IPS DF 6.9 (cell line): ENCODE measurements at regions not wholly inside any gene's neighbourhood (a gene's known extent, or its start where the extent isn't known, plus 50 kb on each side); places are given as distances from the start of the nearest gene placed in this dataset.

Experiments
- DNase-seq: peaks from one replicate; pipeline ENCODE4 v3.0.0-alpha.2; 2013; ENCODE audit warnings: low read depth, low spot score
- H3K27ac ChIP-seq: one replicate; pipeline ENCODE4 v1.5.1; 2013; ENCODE audit warnings: low read length, control low read depth
- H3K27me3 ChIP-seq: 2 replicates; pipeline ENCODE4 v1.6.1; 2013; ENCODE audit warnings: mild to moderate bottlenecking, low read length; ENCODE audit not compliant: control insufficient read depth, insufficient read depth
- H3K36me3 ChIP-seq: 2 replicates; pipeline ENCODE4 v1.6.1; 2013; ENCODE audit warnings: low read length; ENCODE audit not compliant: control insufficient read depth, insufficient read depth
- H3K4me1 ChIP-seq: 2 replicates; pipeline ENCODE4 v1.6.1; 2013; ENCODE audit warnings: low read length; ENCODE audit not compliant: control insufficient read depth, insufficient read depth
- H3K4me3 ChIP-seq: 2 replicates; pipeline ENCODE4 v1.5.1; 2013; ENCODE audit warnings: mild to moderate bottlenecking, low read length
- H3K9me3 ChIP-seq: 2 replicates; pipeline ENCODE4 v1.6.1; 2013; ENCODE audit warnings: low read length, inconsistent platforms; ENCODE audit not compliant: control insufficient read depth, insufficient read depth
- WGBS: extraction: QIAGEN DNeasy Blood & Tissue Kit; methylation state at CpG from one replicate; pipeline ENCODE4 v1.1.7; 2013; ENCODE audit warnings: mixed read lengths, missing lambda C conversion rate; ENCODE audit not compliant: insufficient read length, insufficient coverage; 5-methylcytosine and 5-hydroxymethylcytosine counted together

DNA sequence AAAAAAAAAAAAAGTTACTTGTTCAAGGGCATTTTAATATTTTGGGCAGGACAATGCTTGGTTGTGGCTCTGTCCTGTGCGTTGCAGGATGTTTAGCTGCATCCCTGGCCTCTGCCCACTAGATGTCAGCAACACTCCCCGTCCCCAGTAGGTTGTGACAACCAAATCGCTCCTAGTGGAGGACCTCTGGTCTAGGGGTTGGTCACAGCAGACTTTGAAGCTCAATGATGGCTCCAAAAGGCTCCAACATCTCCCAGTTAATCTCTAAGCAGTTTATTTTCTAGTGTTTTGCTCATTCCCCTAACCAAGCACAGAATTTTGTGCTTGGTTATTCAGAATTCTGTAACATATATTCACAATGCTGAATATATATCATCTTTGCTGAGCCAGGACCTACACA, 67.0 kb downstream of the CHRNA1 start:
- peak; percentile 78 for DNase-seq

DNA sequence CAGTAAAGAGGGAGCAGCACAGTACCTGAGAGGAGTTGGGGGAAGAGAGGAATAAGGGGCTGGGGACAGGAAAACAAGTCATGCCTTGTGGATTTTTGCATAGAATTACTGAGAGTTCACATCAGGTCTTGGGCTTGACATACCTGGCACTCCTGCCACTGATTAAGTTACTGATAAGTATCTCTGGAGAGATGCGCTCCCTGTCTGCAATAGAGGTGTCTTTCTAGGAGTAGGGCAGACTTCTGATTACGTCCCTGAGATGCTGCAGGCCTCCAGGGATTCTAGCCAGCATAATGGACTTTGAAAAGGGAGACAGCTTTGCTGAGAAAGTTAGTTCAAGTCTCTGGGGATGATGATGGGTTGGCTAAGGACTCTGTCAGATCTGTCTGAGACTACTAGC, 69.4 kb downstream of the CHRNA1 start:
- Histone ChIP-seq H3K4me1 (no peaks in the 10 kb centered on the region), H3K4me3 (no peak overlapping the region), H3K27me3 (no peaks in the 10 kb centered on the region), H3K27ac (no peak overlapping the region), H3K9me3 (no peaks in the 10 kb centered on the region), H3K36me3 (no peaks in the 10 kb centered on the region)
- no CpG with 5 or more reads among the region's 2 CpGs for WGBS
- no peak for DNase-seq

More for the DNA sequence above, 67.0 kb downstream of the CHRNA1 start:
- Histone ChIP-seq H3K4me1 (no peaks in the 10 kb centered on the region), H3K36me3 (no peaks in the 10 kb centered on the region), H3K4me3 (no peak overlapping the region), H3K27me3 (no peaks in the 10 kb centered on the region), H3K9me3 (no peaks in the 10 kb centered on the region), H3K27ac (no peak overlapping the region)
- no CpG with 5 or more reads among the region's 3 CpGs for WGBS

DNA sequence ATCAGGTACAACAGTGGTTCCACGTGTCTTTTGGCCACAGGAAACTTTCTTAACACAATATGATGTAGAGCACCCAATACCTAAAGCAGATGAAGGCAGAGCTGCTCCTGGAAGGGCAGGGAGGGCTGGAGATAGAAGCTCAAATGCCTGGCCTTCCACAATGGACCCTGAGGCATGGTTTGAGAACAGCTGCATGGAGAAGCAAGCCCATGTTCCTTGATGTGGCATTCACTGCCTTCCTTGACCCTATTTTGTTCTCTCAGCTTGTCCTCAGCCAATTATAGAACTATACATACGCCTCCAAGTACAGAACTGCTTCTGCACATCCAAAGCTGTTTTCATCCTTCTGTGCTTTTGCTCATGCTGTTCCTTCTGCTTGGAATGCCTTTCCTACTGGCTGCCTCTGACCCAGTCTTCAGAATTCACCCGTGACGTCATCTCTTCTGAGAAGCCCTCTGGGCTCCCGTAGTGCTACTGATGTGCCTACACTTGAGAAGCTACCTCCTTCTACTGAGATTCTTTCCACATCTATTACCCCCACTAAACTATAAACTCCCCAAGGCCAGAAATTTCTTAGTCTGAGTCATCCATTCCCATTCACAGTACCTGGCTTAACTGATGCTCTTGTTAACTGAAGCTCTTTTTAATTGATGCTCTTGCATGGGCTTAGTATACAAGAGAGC, 69.9 kb downstream of the CHRNA1 start:
- Histone ChIP-seq H3K36me3 (no peaks in the 10 kb centered on the region), H3K4me1 (no peaks in the 10 kb centered on the region), H3K27ac (no peak overlapping the region), H3K9me3 (no peaks in the 10 kb centered on the region), H3K4me3 (no peak overlapping the region), H3K27me3 (no peaks in the 10 kb centered on the region)
- no CpG with 5 or more reads among the region's 5 CpGs for WGBS
- DNase-seq = no peak

DNA sequence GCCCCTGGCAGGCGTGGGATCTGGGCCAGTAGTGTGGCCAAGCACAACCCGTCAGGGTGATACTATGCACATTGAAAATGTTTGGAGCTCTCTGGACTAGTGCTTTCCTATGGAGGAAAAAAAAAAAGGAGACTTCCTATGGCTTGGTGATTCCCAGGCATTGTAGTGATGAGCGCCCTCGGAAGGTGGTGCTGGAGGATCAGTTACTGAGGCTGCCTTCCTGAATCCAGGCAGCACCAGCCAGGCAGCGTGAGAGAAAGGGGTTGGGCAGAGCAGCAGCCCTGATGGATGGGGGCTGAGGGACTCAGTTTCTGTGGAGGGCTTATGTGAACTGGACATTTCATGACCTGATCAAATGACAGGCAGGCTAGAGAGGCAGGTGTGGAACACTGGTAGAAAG, 70.9 kb downstream of the CHRNA1 start:
- Histone ChIP-seq H3K36me3 (no peaks in the 10 kb centered on the region), H3K9me3 (no peaks in the 10 kb centered on the region), H3K4me3 (no peak overlapping the region), H3K4me1 (no peaks in the 10 kb centered on the region), H3K27ac (no peak overlapping the region), H3K27me3 (no peaks in the 10 kb centered on the region)
- DNase-seq = no peak
- no CpG with 5 or more reads among the region's 5 CpGs for WGBS

DNA sequence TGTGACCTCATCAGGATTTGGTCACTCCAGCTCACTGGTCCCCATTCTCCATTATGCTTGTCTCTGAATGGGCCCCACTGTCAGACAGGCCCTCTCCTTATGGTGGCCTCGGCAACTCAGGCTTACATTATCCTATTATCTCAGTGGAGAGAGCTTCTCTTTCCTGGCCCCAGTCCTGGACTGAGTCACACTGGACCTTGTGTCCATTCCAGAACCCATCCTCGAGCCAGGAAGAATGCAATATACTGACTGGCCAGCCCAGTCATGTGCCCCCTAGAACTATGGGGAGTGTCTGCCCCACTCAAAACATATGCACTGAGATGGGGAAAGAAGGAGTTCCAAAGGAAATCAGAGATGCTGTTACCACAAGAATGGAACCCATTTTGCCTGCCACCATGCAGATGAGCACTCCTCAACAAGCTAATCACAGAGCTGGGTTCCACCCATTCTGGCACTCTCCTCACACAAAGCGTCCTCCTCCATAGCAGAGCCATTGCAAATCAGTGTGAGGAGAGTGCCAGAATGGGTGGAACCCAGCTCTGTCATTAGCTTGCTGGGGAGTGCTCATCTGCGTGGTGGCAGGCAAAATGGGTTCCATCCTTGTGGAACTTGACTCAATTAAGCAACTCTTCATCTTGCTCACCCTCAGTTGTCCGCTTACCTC, 71.9 kb downstream of the CHRNA1 start:
- WGBS = no CpG with 5 or more reads among the region's 5 CpGs
- H3K27me3 ChIP-seq = no peaks in the 10 kb centered on the region
- H3K9me3 ChIP-seq = no peaks in the 10 kb centered on the region
- no peak overlapping the region for H3K4me3 ChIP-seq
- H3K36me3 ChIP-seq = no peaks in the 10 kb centered on the region
- H3K4me1 ChIP-seq = no peaks in the 10 kb centered on the region
- no peak for DNase-seq
- H3K27ac ChIP-seq = no peak overlapping the region

DNA sequence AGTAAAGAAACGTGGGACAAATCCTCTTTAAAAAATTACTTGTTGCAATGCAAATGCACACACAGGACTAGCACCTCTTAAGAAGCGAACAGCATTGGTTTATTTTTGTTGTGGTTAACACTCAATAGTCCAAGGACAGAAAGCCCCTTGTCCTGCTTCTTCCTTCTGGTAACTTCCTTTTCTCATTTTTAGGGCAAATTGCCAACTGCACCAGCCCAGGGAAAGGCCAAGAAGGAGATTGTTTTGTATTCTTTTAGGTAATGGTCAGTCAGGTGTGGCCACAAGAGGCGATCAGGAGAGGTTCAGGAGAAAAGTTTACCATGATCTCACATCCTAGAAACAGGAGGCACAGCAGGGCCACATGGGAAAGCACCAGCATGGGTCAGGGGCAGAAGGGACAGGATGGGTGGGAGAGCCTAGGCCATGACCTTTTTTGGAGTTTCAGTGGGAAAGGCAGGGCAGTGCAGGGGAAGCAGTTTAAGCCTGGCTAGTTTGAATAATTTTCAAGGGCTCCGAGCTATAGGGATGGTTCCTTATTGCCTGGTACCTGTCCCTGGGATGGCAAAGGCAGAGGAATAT, 73.0 kb downstream of the CHRNA1 start:
- no CpG with 5 or more reads among the region's 4 CpGs for WGBS
- DNase-seq = no peak
- H3K4me1 ChIP-seq = no peaks in the 10 kb centered on the region
- H3K27ac ChIP-seq = no peak overlapping the region
- no peaks in the 10 kb centered on the region for H3K9me3 ChIP-seq
- no peak overlapping the region for H3K4me3 ChIP-seq
- H3K27me3 ChIP-seq = no peaks in the 10 kb centered on the region
- H3K36me3 ChIP-seq = no peaks in the 10 kb centered on the region

DNA sequence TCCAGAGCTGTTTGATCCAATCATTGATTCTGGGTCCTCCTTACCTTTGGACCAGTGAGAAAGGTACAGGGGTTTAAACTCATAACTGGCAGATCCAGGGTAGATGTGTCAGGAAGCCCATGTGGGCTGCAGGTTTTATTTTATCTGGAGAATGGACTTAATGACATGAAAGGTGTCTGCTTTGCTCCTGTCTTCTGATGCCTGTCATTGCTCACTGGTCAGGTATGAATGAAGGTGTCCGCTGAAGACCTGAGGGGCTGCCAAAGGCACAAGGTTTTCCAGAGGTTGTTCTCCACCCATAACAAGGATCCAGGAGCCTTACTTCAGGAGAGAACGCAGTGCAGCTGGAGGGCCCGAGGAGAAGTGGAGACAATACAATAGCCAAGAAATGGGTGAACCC, 74.2 kb downstream of the CHRNA1 start:
- no CpG with 5 or more reads among the region's 3 CpGs for WGBS

DNA sequence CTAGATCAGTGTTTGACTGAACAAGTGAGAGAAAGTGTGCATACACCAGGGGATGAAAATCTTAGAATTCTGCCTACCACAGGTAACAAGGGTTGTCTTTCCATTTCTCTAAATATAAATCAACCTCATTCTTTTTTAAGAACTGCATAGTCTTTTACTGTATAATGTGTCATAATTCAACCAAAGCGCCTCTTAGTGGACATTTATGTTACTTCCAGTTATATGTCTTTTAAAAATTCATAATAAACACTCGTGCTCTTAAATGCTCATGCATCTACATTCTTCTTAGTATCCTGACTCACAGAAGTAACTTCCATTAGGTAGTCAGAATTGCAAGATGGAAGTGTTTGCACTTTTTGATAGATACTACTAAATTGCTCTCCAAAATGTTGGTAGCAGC, 76.2 kb downstream of the CHRNA1 start:
- Histone ChIP-seq H3K4me3 (no peak overlapping the region), H3K9me3 (no peaks in the 10 kb centered on the region), H3K36me3 (no peaks in the 10 kb centered on the region), H3K4me1 (no peaks in the 10 kb centered on the region; the same call in 1 of the 2 replicates), H3K27me3 (no peaks in the 10 kb centered on the region), H3K27ac (no peak overlapping the region)
- no CpG with 5 or more reads among the region's 2 CpGs for WGBS
- no peak for DNase-seq

More for the DNA sequence above, 74.2 kb downstream of the CHRNA1 start:
- H3K27ac ChIP-seq = no peak overlapping the region
- no peak overlapping the region for H3K4me3 ChIP-seq
- no peak for DNase-seq
- no peaks in the 10 kb centered on the region for H3K27me3 ChIP-seq
- no peaks in the 10 kb centered on the region for H3K9me3 ChIP-seq
- no peaks in the 10 kb centered on the region for H3K4me1 ChIP-seq
- H3K36me3 ChIP-seq = no peaks in the 10 kb centered on the region

DNA sequence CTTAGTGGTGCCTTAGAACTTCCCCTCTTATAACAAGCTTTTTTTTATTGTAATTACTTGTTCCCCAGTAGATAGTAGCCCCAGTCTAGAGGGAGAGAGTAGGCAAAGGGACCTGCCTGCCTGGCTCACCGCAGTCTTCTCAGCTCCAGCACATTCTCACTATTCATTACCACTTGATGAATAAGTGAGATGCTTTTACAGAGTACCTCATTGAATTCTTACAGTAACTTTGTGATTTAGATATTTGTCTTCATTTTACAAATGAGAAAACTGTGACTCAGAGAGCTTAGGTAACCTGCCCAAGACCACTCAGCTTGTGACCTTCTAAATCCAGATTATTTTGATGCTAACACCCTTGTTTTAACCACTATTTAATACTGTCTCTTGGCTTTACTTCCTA, 77.8 kb downstream of the CHRNA1 start:
- DNase-seq = no peak
- Histone ChIP-seq H3K36me3 (no peaks in the 10 kb centered on the region), H3K4me3 (no peak overlapping the region), H3K27me3 (peaks cover 5% of the 10 kb centered on the region; the same call in 1 of the 2 replicates), H3K4me1 (peaks cover 1% of the 10 kb centered on the region; the same call in 1 of the 2 replicates), H3K27ac (no peak overlapping the region), H3K9me3 (no peaks in the 10 kb centered on the region)
- WGBS = no CpG with 5 or more reads among the region's 1 CpG

DNA sequence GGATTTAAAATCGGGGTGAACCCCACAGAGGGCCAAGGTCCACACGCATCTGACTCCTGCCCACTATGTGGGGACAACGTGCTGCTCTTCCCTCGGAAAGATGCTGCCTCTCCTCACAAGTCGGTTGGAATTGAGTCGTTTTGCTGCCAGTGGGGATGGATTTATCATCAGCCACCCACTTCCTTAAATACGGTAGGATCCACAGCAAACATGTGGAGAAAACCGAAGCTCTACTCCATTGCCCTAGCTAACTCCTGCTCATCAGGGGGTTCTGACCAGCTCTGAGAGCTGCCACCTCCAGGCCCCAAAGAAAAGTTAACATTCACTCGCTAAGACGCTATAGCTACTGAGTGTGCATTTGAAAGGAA, 80.9 kb downstream of the CHRNA1 start:
- peaks cover 1% of the 10 kb centered on the region; the same call in 1 of the 2 replicates for H3K4me1 ChIP-seq
- no peaks in the 10 kb centered on the region for H3K9me3 ChIP-seq
- H3K36me3 ChIP-seq = no peaks in the 10 kb centered on the region
- peaks cover 9% of the 10 kb centered on the region; the same call in 1 of the 2 replicates for H3K27me3 ChIP-seq
- no peak overlapping the region for H3K27ac ChIP-seq
- WGBS = no CpG with 5 or more reads among the region's 10 CpGs
- peak overlapping the region; percentile 7; the same call in 1 of the 2 replicates for H3K4me3 ChIP-seq
- no peak for DNase-seq
